HepG2 (cell line): ENCODE measurements at regions not wholly inside any gene's neighbourhood (a gene's known extent, or its start where the extent isn't known, plus 50 kb on each side); places are given as distances from the start of the nearest gene placed in this dataset.

Experiments used
- EP300 ChIP-seq, 3 experiments: sonication (generic) in 1 of 3; formaldehyde crosslinking in 1 of 3; IDR thresholded peaks; 2 replicates each; pipeline versions ENCODE4 v1.5.1 to v1.6.1; 2011 to 2020; ENCODE audit warnings: low read depth in 2 of 3, low read length in 2 of 3, borderline replicate concordance in 1 of 3, improper control_type of control experiment in 1 of 3, mild to moderate bottlenecking in 1 of 3, missing genetic modification reagents in 1 of 3, moderate library complexity in 1 of 3
- ZFP41 ChIP-seq: sonication (generic); formaldehyde crosslinking; IDR thresholded peaks from 2 replicates; pipeline ENCODE4 v1.4.0; 2020; ENCODE audit warnings: mild to moderate bottlenecking, missing genetic modification reagents, borderline replicate concordance

- no peak for TF ChIP-seq ZFP41
- TF ChIP-seq EP300 (IDR thresholded peaks at IDR 0.05; ENCODE audit: low read depth in 2 of 2, low read length in 2 of 2) = no peak
- no peak for TF ChIP-seq EP300 (CRISPR knock-in tag; IDR thresholded peaks at IDR 0.05; ENCODE audit: borderline replicate concordance)
These were observed 279.0 kb downstream of the BCOR start for GRCh38 chrX:39818750-39819149.
